ENCODE measurements at regions not wholly inside any gene's neighbourhood (a gene's known extent, or its start where the extent isn't known, plus 50 kb on each side); places are given as distances from the start of the nearest gene placed in this dataset.

DNA sequence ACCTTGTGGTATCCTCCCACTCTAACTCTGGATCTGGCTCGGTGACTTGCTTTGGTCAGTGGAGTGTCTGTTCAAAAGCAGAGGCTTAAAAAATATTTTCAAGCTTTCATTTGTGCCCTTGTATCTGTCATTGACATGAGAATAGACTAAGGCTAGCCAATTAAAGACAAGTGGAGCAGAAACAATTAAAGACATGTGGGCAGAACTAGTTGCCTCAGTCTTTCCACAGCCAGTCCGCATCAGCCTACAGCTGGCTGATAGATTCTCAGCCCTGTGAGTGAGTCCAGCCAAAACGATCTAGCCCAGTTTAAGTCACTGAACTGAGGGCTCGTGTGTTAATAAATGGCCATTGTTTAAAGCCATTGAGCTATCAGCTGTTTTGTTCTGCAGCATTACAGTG lies 185.2 kb upstream of the DGKB start:
- no peak overlapping the region for H3K4me3 ChIP-seq (replicated peaks; ENCODE audit: low read depth, low read length)
- no peak for DNase-seq (ENCODE audit: extremely low read depth, low read depth)
- TF ChIP-seq, protein P1, sequence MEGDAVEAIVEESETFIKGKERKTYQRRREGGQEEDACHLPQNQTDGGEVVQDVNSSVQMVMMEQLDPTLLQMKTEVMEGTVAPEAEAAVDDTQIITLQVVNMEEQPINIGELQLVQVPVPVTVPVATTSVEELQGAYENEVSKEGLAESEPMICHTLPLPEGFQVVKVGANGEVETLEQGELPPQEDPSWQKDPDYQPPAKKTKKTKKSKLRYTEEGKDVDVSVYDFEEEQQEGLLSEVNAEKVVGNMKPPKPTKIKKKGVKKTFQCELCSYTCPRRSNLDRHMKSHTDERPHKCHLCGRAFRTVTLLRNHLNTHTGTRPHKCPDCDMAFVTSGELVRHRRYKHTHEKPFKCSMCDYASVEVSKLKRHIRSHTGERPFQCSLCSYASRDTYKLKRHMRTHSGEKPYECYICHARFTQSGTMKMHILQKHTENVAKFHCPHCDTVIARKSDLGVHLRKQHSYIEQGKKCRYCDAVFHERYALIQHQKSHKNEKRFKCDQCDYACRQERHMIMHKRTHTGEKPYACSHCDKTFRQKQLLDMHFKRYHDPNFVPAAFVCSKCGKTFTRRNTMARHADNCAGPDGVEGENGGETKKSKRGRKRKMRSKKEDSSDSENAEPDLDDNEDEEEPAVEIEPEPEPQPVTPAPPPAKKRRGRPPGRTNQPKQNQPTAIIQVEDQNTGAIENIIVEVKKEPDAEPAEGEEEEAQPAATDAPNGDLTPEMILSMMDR (IDR thresholded peaks at IDR 0.05; ENCODE audit: low read depth, low read length, missing control alignments) = no peak

GRCh38 chr7:15086862-15087261 lies 184.3 kb upstream of the DGKB start:
- TF ChIP-seq, protein P1 (IDR thresholded peaks at IDR 0.05; ENCODE audit: low read depth, low read length, missing control alignments) = no peak

DNA sequence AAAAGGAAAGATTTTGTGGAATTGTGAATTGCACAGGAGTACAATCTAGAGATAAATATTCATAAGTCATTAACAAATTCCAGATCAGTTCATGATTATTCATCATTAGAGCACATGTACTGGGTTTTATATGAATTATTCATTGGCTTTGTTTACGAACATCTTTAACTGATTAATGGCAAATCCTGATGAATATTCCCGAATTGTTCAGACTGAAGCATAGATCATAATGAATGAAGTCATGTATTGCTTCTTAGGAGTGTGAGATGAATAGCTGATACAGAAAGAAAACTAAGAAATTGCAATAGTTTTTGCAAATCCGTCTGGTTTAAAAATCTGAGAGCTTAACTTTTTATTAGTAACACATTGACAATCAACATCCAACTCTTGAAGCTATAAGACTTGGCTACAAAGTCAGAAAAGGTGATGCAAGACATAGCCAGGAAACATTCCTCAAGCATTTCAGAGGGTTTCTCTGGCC lies 183.6 kb upstream of the DGKB start:
- TF ChIP-seq, protein P1 (IDR thresholded peaks at IDR 0.05; ENCODE audit: low read depth, low read length, missing control alignments) = no peak
- H3K4me3 ChIP-seq (replicated peaks; ENCODE audit: low read depth, low read length) = no peak overlapping the region
- DNase-seq (ENCODE audit: extremely low read depth, low read depth) = no peak

More at GRCh38 chr7:15086862-15087261, 184.3 kb upstream of the DGKB start:
- DNase-seq (ENCODE audit: extremely low read depth, low read depth) = no peak
- H3K4me3 ChIP-seq (replicated peaks; ENCODE audit: low read depth, low read length) = no peak overlapping the region

DNA sequence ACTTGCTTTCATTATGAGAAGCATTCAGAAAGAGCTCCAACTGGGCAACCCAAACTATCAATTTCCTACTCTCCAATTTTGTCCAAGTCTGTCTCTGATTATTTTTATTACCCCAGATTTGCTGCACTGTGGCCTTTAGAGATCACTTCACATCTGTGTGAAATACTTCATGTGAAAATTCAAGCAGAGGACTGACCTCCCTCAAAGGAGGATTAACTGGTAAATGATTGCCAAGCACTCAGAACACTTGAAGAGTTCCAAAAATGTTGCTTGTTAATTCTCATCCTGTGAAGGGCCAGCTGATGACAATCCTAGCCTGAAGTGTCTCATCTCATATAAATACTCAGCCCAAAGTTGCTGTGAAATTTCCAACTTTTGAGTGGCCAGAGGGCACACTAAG lies 182.8 kb upstream of the DGKB start:
- H3K4me3 ChIP-seq (replicated peaks; ENCODE audit: low read depth, low read length) = no peak overlapping the region
- no peak for DNase-seq (ENCODE audit: extremely low read depth, low read depth)

GRCh38 chr7:15084368-15084767 lies 181.8 kb upstream of the DGKB start:
- TF ChIP-seq, protein P1 (IDR thresholded peaks at IDR 0.05; ENCODE audit: low read depth, low read length, missing control alignments) = no peak
- H3K4me3 ChIP-seq (replicated peaks; ENCODE audit: low read depth, low read length) = no peak overlapping the region
- DNase-seq (ENCODE audit: extremely low read depth, low read depth) = no peak

More for the DNA sequence above, 182.8 kb upstream of the DGKB start:
- TF ChIP-seq, protein P1 (IDR thresholded peaks at IDR 0.05; ENCODE audit: low read depth, low read length, missing control alignments) = no peak

GRCh38 chr7:15081891-15082290 lies 179.3 kb upstream of the DGKB start:
- no peak for DNase-seq (ENCODE audit: extremely low read depth, low read depth)
- TF ChIP-seq, protein P1 (IDR thresholded peaks at IDR 0.05; ENCODE audit: low read depth, low read length, missing control alignments) = no peak
- H3K4me3 ChIP-seq (replicated peaks; ENCODE audit: low read depth, low read length) = no peak overlapping the region

- DNase-seq (ENCODE audit: extremely low read depth, low read depth) = no peak
- TF ChIP-seq, protein P1 (IDR thresholded peaks at IDR 0.05; ENCODE audit: low read depth, low read length, missing control alignments) = no peak
- no peak overlapping the region for H3K4me3 ChIP-seq (replicated peaks; ENCODE audit: low read depth, low read length)
These were observed 170.8 kb upstream of the DGKB start for GRCh38 chr7:15073301-15073700.
